Hepatocyte (in vitro differentiated cells): ENCODE measurements at regions not wholly inside any gene's neighbourhood (a gene's known extent, or its start where the extent isn't known, plus 50 kb on each side); places are given as distances from the start of the nearest gene placed in this dataset.
"Not testable (repeated sequence)": the region's sequence is repeated elsewhere in the genome, so short reads cannot be mapped to it uniquely, and the experiment has no call there.

ENCODE experiments used
- DNase-seq: peaks from one replicate; pipeline ENCODE4 v3.0.0-alpha.2; 2016; ENCODE audit warnings: low spot score
- H2AFZ ChIP-seq: fragments of 200-600 bp; sonication (generic); 2 replicates; pipeline ENCODE4 v1.6.0; 2016; ENCODE audit warnings: antibody characterized with exemption, mild to moderate bottlenecking
- H3K27ac ChIP-seq: fragments of 200-600 bp; sonication (generic); 2 replicates; pipeline ENCODE4 v1.5.1; 2016; ENCODE audit warnings: mild to moderate bottlenecking
- H3K27me3 ChIP-seq: fragments of 200-600 bp; sonication (generic); 2 replicates; pipeline ENCODE4 v1.6.1; 2016
- H3K36me3 ChIP-seq: fragments of 200-600 bp; sonication (generic); replicated peaks from 2 replicates; pipeline ENCODE4 v1.5.1; 2016; ENCODE audit warnings: low read depth; ENCODE audit not compliant: insufficient read depth
- H3K4me1 ChIP-seq: fragments of 200-600 bp; sonication (generic); 2 replicates; pipeline ENCODE4 v1.5.1; 2016; ENCODE audit warnings: mild to moderate bottlenecking, moderate library complexity; ENCODE audit not compliant: insufficient read depth
- H3K4me2 ChIP-seq: fragments of 200-600 bp; sonication (generic); 2 replicates; pipeline ENCODE4 v1.6.0; 2016
- H3K4me3 ChIP-seq: fragments of 200-600 bp; sonication (generic); 2 replicates; pipeline ENCODE4 v1.5.1; 2016; ENCODE audit warnings: mild to moderate bottlenecking
- H3K79me2 ChIP-seq: fragments of 200-600 bp; sonication (generic); 2 replicates; pipeline ENCODE4 v1.6.0; 2017; ENCODE audit warnings: mild to moderate bottlenecking
- H3K9me2 ChIP-seq: fragments of 200-600 bp; sonication (generic); replicated peaks from 2 replicates; pipeline ENCODE4 v1.6.0; 2017; ENCODE audit warnings: mild to moderate bottlenecking; ENCODE audit not compliant: insufficient read depth
- H3K9me3 ChIP-seq: fragments of 200-600 bp; sonication (generic); 2 replicates; pipeline ENCODE4 v1.5.1; 2016; ENCODE audit warnings: low read depth, mild to moderate bottlenecking
- H4K20me1 ChIP-seq: fragments of 200-600 bp; sonication (generic); 2 replicates; pipeline ENCODE4 v1.6.0; 2016; ENCODE audit warnings: mild to moderate bottlenecking; ENCODE audit not compliant: insufficient read depth, poor library complexity, severe bottlenecking
- CTCF ChIP-seq: fragments of 200-600 bp; sonication (generic); IDR thresholded peaks from 2 replicates; pipeline ENCODE4 v1.5.1; 2016; ENCODE audit warnings: antibody characterized with exemption, mild to moderate bottlenecking; ENCODE audit not compliant: poor library complexity
- EZH2 ChIP-seq: fragments of 200-600 bp; sonication (generic); IDR thresholded peaks from 2 replicates; pipeline ENCODE4 v1.6.1; 2016; ENCODE audit warnings: antibody characterized with exemption, mild to moderate bottlenecking, borderline replicate concordance
- EZH2phosphoT487 ChIP-seq: fragments of 200-600 bp; sonication (generic); IDR thresholded peaks from one replicate; pipeline ENCODE4 v1.6.1; 2018; ENCODE audit warnings: antibody characterized with exemption, mild to moderate bottlenecking, low read depth, moderate library complexity; ENCODE audit not compliant: unreplicated experiment, severe bottlenecking
- WGBS: methylation state at CpG from one replicate; pipeline ENCODE4 v1.1.6; 2016; ENCODE audit warnings: low lambda C conversion rate; ENCODE audit errors: missing lambda C conversion rate; 5-methylcytosine and 5-hydroxymethylcytosine counted together

GRCh38 chr12:75795125-75795524, 236.5 kb downstream of the PHLDA1 start:
- Histone ChIP-seq H2AFZ (no peak overlapping the region), H3K27me3 (no peaks in the 10 kb centered on the region), H3K4me1 (no peaks in the 10 kb centered on the region), H3K9me2 (no peaks in the 10 kb centered on the region), H3K4me2 (no peak overlapping the region), H4K20me1 (no peaks in the 10 kb centered on the region), H3K36me3 (no peaks in the 10 kb centered on the region), H3K4me3 (no peak overlapping the region), H3K9me3 (no peaks in the 10 kb centered on the region), H3K27ac (no peak overlapping the region), H3K79me2 (no peaks in the 10 kb centered on the region)
- TF ChIP-seq EZH2phosphoT487 (no peak), EZH2 (no peak), CTCF (no peak)
- no peak for DNase-seq

GRCh38 chr12:75792687-75793086, 238.9 kb downstream of the PHLDA1 start:
- no peaks in the 10 kb centered on the region for H3K27me3 ChIP-seq
- H2AFZ ChIP-seq: no peak overlapping the region
- H3K79me2 ChIP-seq: no peaks in the 10 kb centered on the region
- H3K4me3 ChIP-seq: no peak overlapping the region
- no peak for DNase-seq
- WGBS: 0% methylated on average over 1 of the region's 1 CpG
- H3K9me3 ChIP-seq: no peaks in the 10 kb centered on the region
- H3K9me2 ChIP-seq: no peaks in the 10 kb centered on the region
- no peak overlapping the region for H3K27ac ChIP-seq
- no peak overlapping the region for H3K4me2 ChIP-seq
- H4K20me1 ChIP-seq: no peaks in the 10 kb centered on the region
- TF ChIP-seq EZH2phosphoT487 (no peak), EZH2 (no peak), CTCF (no peak)
- H3K36me3 ChIP-seq: no peaks in the 10 kb centered on the region
- H3K4me1 ChIP-seq: no peaks in the 10 kb centered on the region

- no peaks in the 10 kb centered on the region for H3K4me1 ChIP-seq
- no peaks in the 10 kb centered on the region for H3K27me3 ChIP-seq
- no peaks in the 10 kb centered on the region for H4K20me1 ChIP-seq
- H3K27ac ChIP-seq: no peak overlapping the region
- H3K79me2 ChIP-seq: no peaks in the 10 kb centered on the region
- H3K4me3 ChIP-seq: no peak overlapping the region
- TF ChIP-seq EZH2 (no peak), EZH2phosphoT487 (no peak), CTCF (no peak)
- H3K36me3 ChIP-seq: no peaks in the 10 kb centered on the region
- no peaks in the 10 kb centered on the region for H3K9me2 ChIP-seq
- H2AFZ ChIP-seq: no peak overlapping the region
- no peak for DNase-seq
- H3K9me3 ChIP-seq: no peaks in the 10 kb centered on the region
- no peak overlapping the region for H3K4me2 ChIP-seq
These were observed 241.4 kb downstream of the PHLDA1 start for GRCh38 chr12:75790219-75790618.

GRCh38 chr12:75787146-75787545, 244.4 kb downstream of the PHLDA1 start:
- not testable (repeated sequence) for H3K4me2 ChIP-seq, H3K79me2 ChIP-seq, H3K27ac ChIP-seq, H3K27me3 ChIP-seq, H3K4me1 ChIP-seq, H4K20me1 ChIP-seq, H3K36me3 ChIP-seq, DNase-seq, H3K4me3 ChIP-seq, H3K9me2 ChIP-seq, H3K9me3 ChIP-seq, H2AFZ ChIP-seq
- WGBS: 98% methylated on average over 2 of the region's 2 CpGs
